NT2/D1 (cell line): ENCODE measurements at regions not wholly inside any gene's neighbourhood (a gene's known extent, or its start where the extent isn't known, plus 50 kb on each side); places are given as distances from the start of the nearest gene placed in this dataset.

ENCODE experiments used
- SUZ12 ChIP-seq: IDR thresholded peaks from 2 replicates; pipeline ENCODE4 v1.6.1; 2011; ENCODE audit not compliant: insufficient read length, insufficient read depth; ENCODE audit errors: extremely low read depth
- YY1 ChIP-seq: IDR thresholded peaks from 2 replicates; pipeline ENCODE4 v1.6.1; 2011; ENCODE audit not compliant: insufficient read length, insufficient read depth

- TF ChIP-seq SUZ12: no peak
- no peak for TF ChIP-seq YY1
Observed at GRCh38 chr2:79355569-79355968, 157.3 kb upstream of the CTNNA2 start.
